ENCODE measurements at regions not wholly inside any gene's neighbourhood (a gene's known extent, or its start where the extent isn't known, plus 50 kb on each side); places are given as distances from the start of the nearest gene placed in this dataset.

DNA sequence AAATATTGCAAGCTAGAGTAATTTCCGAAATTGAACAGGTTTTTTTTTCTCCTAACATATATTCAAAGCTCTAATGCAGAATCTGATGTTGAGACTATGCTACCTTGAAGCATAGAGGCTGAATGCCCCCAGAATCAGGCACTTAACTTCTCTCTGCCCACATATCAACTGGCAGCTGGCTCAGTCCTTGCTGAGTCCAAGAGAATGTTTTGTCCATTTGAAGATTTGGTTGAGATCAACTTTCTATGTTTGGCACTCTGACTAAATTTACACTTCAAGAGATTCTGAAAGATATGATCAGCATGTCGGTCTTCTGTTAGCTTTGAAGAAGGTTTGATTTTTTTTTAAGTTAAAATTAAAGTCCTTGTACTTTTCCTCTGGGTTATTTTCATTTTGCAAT is 1298.1 kb downstream of the EPHA7 start:
- no peak for TF ChIP-seq ZNF274 (IDR thresholded peaks at IDR 0.05; ENCODE audit: low read depth, low read length)
- TF ChIP-seq YY1 (IDR thresholded peaks at IDR 0.05; ENCODE audit: insufficient read depth, insufficient read length): no peak
